ENCODE measurements at regions not wholly inside any gene's neighbourhood (a gene's known extent, or its start where the extent isn't known, plus 50 kb on each side); places are given as distances from the start of the nearest gene placed in this dataset.

DNA sequence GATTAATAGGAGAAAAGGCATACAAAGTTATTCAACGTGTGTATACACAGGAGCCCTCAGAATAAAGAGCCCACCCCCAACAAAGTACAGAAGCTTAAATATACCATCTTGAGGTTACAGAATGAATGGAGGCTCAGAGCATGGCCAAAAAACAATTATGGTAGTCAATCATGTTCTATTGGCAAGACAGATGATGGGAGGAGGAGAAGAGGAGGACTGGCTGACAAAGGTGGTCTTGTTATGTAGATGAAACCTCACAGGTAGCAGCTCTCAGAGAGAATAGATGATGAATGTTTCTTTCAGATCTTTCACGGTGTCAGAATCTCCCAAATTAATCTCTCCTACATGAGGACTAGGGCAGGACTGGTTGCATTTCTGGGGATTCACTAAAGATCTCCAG, 66.0 kb downstream of the ARL4C start:
- no peak overlapping the region for H3K27ac Mint-ChIP-seq
- H3K4me3 ChIP-seq, result no peak overlapping the region
- no peak overlapping the region for H3K27ac ChIP-seq (ENCODE audit: low read depth)

More for the DNA sequence above, 66.0 kb downstream of the ARL4C start:
- no peaks in the 10 kb centered on the region for H3K79me2 ChIP-seq (replicated peaks; ENCODE audit: insufficient read depth)
- peaks cover 27% of the 10 kb centered on the region for H3K4me1 ChIP-seq (ENCODE audit: insufficient read depth)
- Mint-ChIP-seq H3K4me1 (peaks cover 45% of the 10 kb centered on the region), H3K27me3 (ENCODE audit: insufficient read depth, low read depth, poor library complexity) (peaks cover 25% of the 10 kb centered on the region), H3K36me3 (ENCODE audit: low read depth) (no peaks in the 10 kb centered on the region), H3K9me3 (no peaks in the 10 kb centered on the region; the same call in 2 of the 3 replicates), H3K4me3 (no peak overlapping the region)
- H3F3A ChIP-seq (replicated peaks; ENCODE audit: low read depth), result no peaks in the 10 kb centered on the region
- H3K9me2 ChIP-seq (ENCODE audit: insufficient read depth), result no peaks in the 10 kb centered on the region
- 0 out of 2 replicates have a peak overlapping the region, but pooled peaks have one; percentile 17 for H3K4me2 ChIP-seq
- no peaks in the 10 kb centered on the region for H3K36me3 ChIP-seq (ENCODE audit: insufficient read depth)
- TF ChIP-seq ZNF462 (CRISPR knock-in tag; IDR thresholded peaks at IDR 0.05) (peak; percentile 61; the same call in 1 of the 2 replicates), NANOG (IDR thresholded peaks at IDR 0.05; ENCODE audit: borderline replicate concordance) (peak; percentile 14; the same call in 1 of the 2 replicates), JUNB (IDR thresholded peaks at IDR 0.05; ENCODE audit: unreplicated experiment) (no peak)
- H3K27me3 ChIP-seq (ENCODE audit: insufficient read depth), result peaks cover 18% of the 10 kb centered on the region
- no peak for DNase-seq (ENCODE audit: low spot score)
- no peaks in the 10 kb centered on the region for H4K20me1 ChIP-seq (replicated peaks; ENCODE audit: insufficient read depth)
- no peak for ATAC-seq
- no peak overlapping the region for H2AFZ ChIP-seq
